AG20443 (cell line): ENCODE measurements at regions not wholly inside any gene's neighbourhood (a gene's known extent, or its start where the extent isn't known, plus 50 kb on each side); places are given as distances from the start of the nearest gene placed in this dataset.
A peak's percentile ranks its signal among the peaks of the same experiment; 100 is the strongest.

Experiments
- DNase-seq: peaks from one replicate; pipeline ENCODE4 v3.0.0; 2012; ENCODE audit warnings: low spot score, mixed read lengths

DNA sequence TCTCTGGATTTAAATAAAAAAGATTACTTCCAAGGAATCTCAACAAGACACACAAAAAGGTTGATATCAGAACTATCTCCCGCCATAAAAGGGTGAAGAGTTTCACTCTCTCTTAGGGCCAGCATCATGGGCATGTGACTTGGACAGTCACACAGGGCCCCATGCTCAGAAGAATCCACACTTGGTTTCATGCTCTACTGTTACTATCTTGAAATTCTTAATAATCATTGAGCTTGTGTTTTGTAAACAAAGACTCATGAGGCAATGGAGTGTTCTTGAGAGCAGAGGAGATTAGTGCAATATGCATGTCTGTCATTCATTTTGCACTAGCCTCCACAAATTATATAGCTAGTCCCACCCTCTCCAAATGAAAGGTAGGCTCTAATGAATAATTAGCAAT, 58.4 kb downstream of the HMHB1 start:
- DNase-seq: no peak

DNA sequence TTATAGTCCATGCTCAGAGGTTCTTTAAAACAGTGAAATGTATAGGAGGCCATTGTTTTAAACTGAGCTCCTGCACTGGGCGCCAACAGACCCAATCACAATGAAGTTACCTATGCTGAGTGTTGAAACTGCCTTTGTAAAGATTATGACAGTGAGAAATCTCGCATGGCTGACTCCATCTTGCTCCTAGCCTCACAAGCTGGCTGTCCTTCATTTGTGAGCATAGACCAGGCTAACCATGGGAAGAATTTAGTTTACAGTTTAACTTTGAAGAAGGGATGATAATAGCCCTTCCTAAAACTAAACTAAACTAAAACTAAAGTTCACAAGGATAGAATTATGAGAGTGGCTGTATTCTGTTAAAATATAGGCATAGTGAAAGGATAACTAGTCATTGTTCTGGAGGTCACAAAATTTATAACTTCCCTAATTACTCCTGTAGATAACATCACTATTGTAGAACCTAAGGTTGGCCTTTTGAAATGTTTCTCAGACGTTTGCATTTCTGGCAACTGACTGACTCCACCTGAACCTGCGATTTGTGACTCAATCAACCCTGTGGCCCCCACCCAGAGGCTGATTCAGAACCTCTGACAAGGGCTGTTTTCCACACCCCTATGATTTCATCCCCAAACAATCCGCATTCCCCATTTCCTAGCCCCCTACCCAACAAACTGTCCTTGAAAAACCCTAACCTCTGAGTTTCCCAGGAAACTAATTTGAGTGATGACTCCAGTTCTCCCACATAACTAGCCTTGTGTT, 59.1 kb downstream of the HMHB1 start:
- DNase-seq: no peak

DNA sequence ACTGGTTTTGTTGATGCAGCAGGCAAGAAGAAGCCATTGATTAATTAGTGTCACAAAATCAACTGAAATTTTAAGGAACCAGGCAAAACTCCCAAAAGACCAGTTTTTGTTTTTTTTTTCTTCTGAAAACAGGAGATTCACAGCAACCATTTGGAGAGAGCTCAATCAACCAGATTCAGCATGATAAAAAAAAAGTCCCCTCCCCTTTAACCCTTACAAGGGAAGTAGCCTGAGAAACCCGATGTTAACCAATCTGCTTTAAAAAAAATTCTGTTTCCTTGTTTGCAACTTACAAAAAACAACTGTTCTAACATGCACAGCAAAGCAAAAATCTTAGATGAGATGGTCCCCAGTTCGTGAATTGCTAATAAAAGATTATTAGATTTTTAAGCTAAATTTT, 59.7 kb downstream of the HMHB1 start:
- DNase-seq: no peak

DNA sequence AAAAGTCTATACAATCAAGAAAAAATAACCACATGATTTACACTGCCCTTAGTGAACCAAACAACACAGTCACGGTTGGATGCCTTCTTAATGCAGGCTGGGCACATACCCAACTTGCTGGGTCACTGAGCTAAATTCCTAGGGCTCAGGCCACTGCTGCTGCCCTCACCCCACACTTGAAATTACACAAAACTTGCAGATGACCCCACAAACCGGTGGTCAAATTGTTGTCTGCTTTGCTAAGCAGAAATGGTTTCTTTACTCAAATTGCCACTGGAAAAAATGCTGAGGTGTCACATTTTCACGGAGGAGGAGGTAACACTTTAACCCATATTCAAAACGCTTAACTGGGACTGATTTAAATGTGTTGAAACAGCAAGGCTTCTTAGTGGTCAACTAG, 62.4 kb downstream of the HMHB1 start:
- peak; percentile 34 for DNase-seq

DNA sequence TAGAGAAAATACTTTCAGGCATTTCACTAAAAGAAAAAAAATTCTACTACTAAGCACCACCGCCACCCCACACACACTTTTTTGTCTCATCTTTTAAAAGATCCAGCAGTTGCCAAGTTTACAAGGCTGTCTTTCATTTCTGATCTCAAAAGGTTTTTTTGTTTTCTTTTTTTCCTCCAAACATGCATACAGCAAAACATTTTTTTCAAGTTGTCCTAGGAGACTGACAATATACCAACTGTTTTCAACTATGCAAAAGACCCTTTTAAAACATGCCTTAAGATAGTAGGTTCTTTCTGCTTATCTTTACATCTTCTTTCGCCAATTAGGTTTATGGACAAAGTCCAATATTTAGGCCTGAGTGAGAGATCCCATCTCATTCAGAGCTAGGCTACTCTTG, 65.2 kb downstream of the HMHB1 start:
- DNase-seq: no peak

DNA sequence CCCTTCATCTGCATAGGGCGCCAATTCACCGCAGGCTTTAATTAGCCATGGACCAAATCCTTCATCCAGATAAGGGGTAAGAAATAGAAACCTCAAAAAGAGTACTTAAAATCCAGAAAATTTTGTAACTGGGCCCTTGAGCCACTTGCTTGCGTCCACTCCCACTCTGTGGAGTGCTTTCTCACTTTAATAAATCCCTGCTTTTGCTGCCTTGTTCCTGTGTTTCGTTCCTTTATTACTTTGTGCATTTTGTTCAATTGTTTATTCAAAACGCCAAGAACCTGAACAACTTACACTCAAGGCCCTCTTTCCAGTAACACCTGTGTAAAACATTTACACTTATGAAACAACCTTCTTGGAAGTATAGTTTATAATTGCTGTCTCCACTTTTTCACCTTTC, 66.5 kb downstream of the HMHB1 start:
- no peak for DNase-seq

DNA sequence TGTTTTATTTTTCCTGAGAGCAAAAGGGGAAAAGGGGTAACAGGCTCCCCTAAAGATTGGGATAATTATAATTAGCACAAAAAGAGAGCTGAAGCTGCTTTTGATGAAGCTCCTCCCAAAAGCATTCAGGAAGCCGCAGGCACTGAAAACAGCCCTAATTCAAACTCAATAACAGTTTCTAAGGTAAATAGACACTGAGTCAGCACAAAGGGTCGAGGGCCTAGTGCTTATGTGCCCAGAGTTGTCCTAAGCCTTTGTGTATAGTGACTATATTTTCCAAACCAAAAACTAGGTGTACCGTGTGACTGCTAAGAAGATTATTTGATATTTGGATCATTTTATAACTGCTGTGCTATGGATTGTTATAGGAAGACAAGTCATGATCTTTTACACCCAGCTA, 67.7 kb downstream of the HMHB1 start:
- DNase-seq: no peak

DNA sequence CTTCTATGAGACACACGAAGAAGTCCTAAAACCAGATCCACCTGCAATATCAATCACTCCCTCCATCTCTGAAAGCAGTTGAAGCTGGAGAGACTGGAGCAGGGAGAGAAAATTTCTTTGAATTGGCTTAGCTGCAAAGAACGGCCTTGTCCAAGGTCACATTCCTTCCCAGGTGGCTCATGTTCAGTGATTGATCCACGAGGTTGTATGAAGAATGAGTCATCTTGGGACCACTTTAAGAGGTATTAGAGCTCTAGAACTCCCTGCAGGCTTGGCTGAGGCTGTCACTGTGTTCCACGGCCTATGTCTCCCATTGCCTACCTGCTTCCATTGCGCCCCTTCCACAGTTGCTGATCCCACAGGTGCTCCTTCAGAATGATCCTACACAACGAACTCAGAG, 68.2 kb downstream of the HMHB1 start:
- no peak for DNase-seq

DNA sequence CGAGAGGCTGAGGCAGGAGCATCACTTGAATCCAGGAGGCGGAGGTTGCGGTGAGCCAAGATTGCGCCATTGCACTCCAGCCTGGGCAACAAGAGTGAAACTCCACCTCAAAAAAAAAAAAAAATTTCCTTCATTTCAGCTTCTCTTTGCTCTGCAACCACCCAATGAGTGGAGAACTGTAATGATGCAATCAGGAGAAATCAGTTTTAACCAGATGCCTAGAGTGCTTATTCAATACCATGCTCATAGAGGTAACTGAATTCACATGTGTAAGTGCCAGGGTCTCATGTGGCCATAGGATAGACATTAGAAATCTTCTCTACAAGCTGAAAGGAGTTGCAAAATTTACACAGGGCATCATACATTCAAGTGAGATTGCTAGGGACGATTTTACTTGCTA, 70.6 kb downstream of the HMHB1 start:
- no peak for DNase-seq

DNA sequence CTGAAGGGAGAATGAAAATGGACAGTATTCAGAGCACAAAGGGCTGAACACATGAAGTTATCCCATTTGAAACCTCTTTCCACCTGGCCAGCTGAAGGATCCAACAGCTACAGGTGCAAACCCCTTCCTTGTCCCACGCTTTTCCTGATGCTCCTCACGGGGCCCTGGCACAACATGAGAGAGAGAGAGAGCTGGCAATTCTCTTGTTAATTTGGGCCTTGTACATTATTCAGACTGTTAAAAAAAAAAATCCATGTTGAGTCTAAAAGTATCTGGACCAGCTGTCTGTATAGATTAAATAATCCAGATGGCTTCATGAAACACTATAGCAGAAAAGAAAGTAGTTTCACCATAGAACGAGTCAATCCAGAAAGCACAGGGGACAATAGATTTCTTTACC, 74.1 kb downstream of the HMHB1 start:
- DNase-seq: no peak

DNA sequence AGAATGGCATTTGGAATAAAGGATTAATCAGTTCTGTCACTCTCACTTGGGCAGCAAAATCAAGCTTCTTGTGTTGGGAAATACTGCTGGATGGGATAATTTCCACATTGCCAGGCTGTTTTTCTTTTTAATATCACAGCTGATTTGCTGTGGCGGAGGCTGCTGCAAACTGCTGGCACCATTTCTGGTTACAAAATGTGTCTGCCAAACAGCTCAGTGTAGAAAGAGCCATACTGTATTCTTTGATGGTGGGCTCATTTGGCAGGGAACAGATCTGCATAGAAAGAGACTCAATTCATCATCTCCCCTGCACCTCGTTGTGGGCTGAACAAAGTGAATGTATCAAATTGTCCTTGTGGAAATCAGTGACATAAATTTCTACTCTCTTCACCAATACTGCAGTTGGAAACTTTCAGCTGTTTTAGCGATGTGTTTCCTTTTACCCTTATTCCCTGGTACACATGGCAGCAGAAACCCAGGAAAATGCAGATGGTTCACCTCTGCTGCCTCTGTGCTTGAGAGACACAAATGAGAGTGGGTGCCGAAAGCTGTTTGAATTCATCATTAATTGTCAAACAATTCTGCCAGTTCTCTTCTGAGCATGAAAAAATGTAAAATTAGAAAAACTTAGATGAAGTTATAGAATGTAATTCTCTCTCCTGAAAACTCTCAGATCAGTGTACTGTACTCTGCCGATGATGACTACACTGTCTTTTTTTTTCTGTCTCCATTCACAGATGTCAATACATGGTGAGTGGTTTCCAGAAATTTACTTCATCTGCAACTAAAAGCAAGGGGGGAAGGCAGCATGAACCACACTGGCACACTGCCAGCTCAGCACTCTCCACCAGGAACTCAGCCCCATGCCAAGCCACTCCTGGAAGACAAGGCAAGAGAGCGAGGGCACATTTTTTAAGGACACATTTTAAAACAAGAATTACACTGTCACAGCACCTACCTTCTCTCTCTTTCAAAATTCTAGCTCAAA, 75.0 kb downstream of the HMHB1 start:
- DNase-seq: peak; percentile 53

DNA sequence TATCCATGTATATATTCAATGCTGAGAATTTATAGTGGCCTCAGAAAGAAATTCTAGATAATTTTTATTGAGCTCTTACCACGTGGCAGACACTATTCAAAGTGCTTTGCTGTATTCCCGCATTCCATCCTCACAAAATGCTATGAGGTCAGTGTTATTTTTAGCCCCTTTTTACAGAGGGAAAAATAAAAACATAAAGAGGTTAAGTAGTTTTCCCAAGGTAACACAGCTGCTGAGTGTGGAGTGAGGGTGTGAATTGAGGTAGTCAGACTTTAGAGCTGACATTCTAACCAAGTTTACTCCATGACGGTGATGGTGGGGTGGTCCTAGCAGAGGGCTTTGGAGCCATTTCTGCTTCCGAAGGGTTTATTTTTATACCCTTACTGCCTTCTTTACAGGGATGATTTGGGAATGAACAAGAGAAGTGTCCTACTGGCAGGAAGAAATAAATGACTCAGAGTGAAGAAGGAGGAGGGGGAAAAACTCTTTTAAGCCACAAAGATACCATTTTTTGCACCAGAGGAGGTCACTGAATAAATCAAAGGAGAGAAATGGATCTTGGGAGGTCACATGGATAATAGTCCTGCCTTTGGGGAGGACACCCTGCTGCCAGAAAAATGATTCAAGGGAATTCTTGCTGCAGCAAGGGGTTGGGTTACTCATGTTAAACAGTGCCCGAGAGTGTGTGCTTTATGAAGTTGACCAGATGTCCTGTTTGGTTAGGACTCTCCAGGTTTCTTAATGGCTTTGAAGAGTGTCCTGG, 76.1 kb downstream of the HMHB1 start:
- DNase-seq: peak; percentile 73

DNA sequence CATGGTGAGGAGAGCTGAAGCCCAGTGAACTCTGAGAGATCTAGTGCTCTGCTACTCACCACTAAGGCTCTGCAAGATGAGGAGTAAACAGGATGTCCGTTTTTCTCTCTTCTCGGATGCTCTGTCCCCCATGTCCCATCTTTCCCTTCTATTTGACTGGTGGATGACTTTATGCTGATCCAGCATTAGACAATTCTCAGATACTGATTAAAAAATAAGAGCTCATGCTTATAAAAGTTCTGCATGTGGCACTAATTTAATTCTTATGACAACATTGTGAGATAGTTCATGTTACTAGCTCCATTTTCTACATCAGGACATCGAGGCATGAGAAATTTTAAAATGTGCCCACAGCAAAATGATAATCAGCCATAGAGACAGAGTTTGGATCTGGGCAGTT, 77.0 kb downstream of the HMHB1 start:
- DNase-seq: no peak

DNA sequence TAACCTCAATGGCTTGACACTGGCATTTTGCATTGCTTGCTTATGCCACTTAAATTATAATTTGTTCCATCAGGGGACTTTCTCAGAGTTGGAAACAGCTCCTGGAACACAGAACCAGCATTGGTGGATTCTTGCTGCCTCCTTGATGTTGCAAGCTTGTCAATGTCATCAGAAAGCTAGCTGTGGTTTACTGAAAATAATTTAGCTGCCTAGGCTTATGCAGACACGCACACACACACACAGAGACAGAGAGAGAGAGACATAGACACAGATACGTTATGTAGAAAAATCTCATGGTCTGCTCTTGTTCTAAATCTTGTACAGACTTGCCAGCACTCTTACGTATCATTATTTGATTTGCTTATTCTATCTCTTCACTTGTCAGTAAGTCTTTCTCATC, 78.0 kb downstream of the HMHB1 start:
- DNase-seq: peak; percentile 68

DNA sequence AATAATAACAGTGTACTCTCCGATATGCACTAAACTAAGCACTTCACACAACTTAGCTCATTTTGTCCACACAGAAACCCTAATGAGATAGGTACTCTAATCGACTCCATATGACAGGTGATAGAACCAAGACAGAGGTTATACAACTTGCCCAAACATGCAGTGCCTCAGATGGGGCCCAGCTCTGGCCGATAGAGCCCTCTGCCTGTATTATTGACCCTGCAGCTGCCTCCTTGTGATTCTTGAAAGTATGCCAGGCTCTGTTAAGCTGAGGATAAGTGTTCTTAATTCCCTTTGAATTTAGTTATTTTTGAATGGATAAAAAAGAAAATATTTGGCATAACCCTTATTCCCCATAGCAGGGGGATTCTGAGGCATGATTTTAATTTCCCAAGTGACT, 78.5 kb downstream of the HMHB1 start:
- no peak for DNase-seq

DNA sequence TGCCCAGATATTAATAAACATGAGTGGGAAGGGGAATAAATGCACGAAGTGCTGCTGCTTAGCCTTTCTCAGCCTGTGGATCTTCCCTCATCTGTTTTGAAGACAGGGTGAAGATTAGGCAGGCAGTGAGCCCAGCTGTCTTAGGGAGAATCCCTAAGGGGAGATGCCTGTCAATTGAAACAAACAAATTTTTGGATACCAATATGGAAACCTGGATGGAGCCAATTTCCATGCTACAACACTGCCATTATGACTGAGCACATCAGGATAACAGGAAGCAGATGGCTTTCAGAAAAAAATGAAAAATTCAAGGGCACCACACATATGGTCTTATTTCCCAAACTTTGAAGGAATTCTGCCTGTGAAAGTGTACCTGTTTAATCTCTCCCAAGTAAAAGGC, 80.3 kb downstream of the HMHB1 start:
- no peak for DNase-seq

DNA sequence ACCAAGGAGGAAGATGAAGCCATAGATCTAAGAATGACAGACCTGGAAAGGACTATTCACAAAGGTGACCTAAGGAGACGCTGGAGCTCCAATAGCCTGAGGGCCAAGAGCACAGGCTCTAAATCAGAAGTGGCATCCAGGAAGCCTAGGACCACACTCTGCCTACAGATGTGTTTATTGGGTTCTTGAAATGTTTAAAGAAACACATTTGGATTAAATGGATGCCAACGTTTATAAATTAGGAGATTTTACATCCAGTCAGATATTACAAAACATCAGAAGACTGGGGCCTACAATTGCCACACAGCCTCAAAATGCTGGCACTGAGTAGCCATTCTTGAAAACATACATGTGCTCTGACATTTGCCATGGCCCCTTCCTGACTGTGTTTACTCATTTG, 80.9 kb downstream of the HMHB1 start:
- no peak for DNase-seq

DNA sequence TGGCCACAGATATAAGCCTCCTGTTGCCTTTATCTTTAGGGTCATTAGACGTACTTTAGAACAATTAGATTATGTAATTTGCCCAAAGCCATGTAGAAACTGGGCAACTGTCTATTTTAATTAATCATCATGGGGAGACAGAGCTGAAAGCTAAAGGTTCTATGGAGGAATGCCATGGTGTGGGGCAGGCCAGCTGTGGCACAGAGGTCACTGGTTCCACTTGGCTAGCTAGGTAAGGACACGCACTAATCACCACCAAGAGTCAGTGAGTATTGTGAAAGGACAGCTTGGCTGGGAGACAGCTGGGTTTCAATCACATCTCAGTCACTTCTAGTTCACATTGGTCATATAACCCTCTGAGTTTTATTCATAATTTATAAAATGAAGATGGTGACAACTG, 81.7 kb downstream of the HMHB1 start:
- no peak for DNase-seq

DNA sequence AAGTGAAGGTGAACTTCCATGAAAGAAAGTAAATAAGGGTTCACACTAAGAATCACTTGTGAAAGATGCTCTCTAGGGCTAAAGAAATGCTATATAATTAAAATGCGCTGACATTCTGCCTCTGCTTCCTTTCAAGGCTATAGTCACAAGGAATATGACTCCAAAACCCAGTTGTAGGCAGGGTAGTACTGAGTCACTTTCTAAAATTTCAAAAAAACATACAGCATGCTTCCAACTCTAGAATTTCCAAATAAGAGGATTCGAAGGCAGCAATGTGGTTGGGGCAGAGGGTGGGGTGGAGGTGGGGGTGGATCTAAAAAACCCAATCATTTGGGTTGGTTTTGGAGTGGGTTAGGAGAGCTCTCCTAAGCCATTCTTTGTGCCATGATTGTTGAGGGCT, 84.6 kb downstream of the HMHB1 start:
- DNase-seq: peak; percentile 15

DNA sequence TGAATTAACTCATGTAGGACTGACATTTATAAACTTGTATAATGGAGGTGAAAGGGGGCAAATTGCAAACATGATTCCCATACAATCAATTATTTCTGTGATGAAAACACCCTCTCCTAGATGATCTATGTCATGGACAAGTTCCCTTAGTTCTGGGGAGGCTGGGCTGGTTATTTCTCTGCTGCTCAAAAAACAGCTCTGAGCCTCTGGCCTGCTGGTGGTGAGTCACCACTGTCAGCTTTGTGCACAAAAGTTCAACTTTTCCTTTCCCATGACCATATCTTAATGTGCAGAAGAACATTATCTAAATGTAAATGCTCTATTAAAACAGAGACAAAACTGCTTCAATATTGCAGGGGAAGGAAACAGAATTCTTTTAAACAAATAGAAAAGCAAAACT, 85.0 kb downstream of the HMHB1 start:
- DNase-seq: peak; percentile 56

DNA sequence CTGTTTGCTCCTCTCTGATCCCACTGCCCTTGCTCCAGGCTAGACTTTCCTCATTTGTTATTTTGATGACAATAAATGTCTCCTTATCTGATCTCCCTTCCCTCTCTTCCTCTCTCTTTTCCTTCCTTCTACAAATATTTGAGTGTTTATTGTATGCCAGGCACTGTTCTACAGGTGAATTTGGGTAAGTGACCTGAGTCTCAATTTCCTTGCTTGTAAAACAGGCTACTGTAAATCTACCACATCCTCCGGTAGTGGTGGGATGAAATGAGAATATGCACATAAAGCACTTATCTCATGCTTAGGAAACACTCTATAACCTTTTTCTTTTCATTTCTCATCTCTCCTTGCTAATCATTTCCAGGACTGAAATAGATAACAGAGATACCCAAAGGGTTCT, 86.4 kb downstream of the HMHB1 start:
- DNase-seq: no peak

DNA sequence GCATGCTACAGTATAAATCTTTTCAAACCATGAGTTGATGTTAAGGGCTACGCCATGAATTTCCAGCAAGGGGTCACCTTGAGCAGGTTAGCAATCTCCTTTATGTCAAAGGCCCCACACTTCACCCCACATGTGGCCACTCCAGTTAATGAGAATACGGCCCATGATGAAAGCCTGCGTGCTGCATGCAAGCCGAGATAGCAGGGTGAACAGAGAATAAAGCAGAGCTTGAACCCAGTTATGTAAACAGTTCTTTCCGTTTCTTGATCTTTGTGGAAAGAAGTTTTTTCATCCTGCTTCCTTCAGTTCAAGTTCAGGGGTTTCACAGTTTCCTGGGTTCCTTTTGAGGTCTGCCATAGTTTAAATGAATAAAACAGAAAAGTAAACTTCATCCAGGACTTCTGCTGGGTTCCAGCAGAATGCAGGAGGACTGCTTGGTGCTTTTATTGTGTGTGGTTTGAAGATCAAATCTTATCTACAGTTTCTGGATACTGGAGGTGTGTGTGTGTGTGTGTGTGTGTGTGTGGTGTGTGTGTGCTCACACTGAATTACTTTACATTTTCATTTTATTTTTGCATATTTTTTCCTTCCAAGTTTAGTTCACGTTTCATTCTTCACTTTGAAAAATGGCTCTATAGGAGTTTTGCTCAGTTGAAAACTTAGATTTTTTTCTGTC, 87.1 kb downstream of the HMHB1 start:
- DNase-seq: no peak
